Middle frontal gyrus (tissue), 1 donor: ENCODE measurements at regions not wholly inside any gene's neighbourhood (a gene's known extent, or its start where the extent isn't known, plus 50 kb on each side); places are given as distances from the start of the nearest gene placed in this dataset.
A peak's percentile ranks its signal among the peaks of the same experiment; 100 is the strongest.

Experiments used
- DNase-seq: peaks from one replicate; pipeline ENCODE4 v3.0.0-alpha.2; 2015; ENCODE audit warnings: low spot score; ENCODE audit errors: extremely low spot score

DNA sequence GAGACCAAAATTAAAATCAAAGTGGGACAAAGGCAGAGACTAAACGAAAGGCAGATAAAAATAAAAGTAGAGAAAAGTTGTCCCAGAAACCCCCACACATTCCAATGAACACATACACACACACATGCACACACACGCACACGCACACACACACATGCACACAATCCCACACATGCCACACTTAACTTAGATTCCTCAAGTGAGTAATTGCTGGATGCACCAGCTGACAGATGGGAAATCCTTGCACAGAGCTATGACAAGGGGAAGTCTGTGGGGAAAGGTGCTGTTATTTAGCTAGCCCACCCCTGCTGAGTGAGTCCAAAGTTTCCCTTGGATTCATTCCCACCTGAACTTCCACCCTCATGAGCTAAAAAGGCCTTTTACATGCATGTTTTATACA lies 233.9 kb downstream of the RAB28 start:
- no peak for DNase-seq

- DNase-seq, result no peak
Observed at GRCh38 chr4:13248621-13249298, 235.4 kb downstream of the RAB28 start.

DNA sequence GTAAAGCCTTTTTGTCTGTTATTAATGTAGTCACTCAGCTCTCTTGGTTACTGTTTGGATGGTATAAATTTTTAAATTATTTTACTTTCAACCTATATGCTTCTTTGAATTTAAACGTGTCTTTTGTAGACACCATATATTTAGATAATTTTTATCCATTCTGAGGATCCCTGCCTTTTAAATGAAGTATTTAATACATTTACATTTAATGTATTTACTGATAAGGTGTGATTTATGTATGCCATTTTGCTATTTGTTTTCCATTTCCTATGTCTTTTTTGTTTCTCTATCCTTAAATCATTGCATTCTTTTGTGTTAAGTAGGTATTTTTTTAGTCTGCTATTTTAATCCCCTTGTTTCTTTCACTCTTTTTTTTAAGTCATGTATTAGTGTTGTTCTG lies 238.0 kb downstream of the RAB28 start:
- no peak for DNase-seq

DNA sequence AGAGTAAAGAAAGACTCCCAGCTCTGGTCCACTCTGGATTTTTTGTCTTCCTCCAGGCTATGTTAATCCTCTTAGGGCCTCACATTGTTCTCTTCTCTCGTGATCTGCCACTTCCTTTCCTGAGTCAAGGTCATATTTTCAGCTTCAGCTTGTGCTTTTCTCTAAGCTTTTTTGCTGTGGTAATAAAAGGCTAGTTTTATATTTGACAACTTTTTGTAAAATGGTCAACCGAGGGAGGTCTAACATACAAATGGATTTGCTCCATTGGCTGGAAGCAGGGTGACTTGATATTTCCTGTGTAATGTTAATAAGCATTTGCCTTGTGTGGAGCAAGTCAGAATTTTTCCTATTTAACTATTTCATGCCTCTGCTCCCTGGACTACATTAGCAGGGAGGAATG lies 239.7 kb downstream of the RAB28 start:
- DNase-seq, result no peak

GRCh38 chr4:13243152-13243551 lies 241.0 kb downstream of the RAB28 start:
- no peak for DNase-seq

GRCh38 chr4:13240066-13240465 lies 244.1 kb downstream of the RAB28 start:
- DNase-seq, result no peak

DNA sequence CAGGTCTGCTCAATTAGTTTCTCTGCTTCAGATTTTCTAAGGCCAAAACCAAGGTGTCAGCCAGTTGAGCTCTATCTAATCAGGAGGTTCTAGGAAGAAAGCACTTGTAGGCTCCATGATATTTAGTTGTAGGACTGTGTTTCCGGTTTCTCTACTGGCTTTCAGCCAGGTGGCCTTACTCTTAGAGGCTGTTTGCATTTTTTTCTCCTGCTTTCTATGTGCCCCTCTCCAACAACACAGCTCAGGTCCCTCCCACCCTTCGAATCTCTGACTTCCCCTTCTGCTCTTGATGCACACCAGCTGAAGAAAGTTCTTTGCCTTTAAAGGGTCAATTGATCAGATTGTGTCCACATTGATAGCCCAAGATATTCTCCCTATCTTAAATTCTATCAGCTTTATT lies 245.2 kb downstream of the RAB28 start:
- DNase-seq, result no peak

GRCh38 chr4:13236485-13236884 lies 247.7 kb downstream of the RAB28 start:
- no peak for DNase-seq

- no peak for DNase-seq
Observed at GRCh38 chr4:13233755-13234154, 250.4 kb downstream of the RAB28 start.

DNA sequence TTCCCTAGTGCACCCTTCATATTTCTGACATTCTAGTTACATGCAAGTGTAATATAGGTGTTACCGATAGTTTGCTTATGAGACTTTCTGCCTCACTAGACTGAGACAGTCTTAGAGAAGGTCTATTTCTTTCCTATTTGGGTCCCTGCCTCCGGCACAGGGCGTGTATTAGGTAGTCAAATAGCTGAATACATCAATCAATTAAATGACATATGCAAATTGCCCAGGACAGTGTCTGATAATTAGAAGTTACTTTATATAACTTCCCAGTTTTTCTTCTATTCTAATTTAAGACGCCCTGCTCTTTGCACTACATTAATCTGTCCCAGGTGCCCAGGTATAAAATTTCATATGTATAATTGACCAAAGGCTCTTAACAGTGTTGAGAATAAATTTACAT lies 264.2 kb downstream of the RAB28 start:
- DNase-seq, result no peak

GRCh38 chr4:13218326-13218958 lies 265.7 kb downstream of the RAB28 start:
- peak; percentile 37 for DNase-seq

- no peak for DNase-seq
Observed at GRCh38 chr4:13215560-13215959, 268.6 kb downstream of the RAB28 start.

DNA sequence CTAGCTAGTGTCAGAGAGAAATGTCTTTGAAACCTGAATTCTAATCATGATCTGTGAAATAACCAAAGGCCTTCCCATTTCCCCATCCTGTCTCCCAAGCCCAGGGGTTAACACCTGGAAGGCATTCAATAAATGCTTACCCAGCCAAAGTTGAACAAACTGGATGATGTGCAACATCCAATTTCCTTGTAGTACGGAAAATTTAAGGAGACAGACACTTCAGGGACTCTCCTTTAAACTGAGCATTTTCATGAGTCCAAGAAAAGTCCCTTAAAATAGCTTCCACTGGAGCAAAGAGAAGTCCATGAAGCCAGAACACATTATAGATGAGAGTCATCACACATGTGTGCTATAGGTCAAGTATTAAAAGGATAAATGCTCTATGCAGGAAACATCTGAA lies 271.2 kb downstream of the RAB28 start:
- DNase-seq, result no peak

GRCh38 chr4:13209600-13209999 lies 274.5 kb downstream of the RAB28 start:
- DNase-seq, result no peak

DNA sequence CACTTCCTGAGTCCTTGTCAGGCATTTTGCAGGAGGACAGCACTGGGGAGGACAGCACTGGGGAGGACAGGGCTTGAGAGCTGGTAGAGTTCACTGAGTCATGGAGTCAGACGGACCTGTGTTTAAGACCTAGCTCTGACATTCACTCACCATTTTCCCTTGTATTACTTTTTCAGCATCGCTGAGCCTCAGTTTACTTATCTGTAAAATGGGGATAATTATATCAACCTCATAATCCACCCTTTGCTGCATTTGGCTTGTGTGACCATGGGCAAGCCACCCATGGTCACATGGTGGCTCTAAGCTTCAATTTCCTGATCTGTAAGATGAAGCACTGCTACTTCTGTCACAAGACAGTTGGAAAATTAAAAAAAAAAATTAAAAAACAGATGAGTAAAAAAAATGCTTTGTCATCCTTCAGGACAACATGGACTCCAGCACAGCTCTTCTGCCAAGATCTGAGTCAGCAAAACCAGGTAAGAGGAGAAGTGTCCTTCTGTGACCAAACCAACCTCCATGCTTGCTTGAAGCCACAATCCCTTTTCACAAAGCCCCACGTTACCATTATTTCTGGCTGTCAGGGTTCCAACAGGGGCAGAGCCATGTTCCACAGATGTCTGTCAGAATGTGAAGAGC lies 275.5 kb downstream of the RAB28 start:
- DNase-seq, result no peak

DNA sequence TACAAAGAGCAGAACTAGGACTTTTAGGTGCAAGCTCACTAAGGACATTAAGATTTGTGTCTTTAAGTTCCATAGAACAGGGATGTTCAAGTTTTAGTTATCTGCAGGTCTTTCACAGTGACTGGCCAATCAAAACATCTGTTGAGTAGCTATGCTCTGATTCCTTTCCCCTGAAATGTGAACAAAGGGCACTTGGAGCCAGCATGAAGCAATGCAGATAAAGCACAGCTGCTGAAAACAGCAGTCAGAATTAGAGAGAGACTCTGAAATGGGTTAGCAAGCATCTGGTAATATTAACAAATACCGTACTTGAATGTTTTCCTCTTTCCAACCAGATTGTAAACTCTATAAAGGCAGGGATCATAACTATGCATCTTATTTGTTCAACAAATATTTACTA lies 276.9 kb downstream of the RAB28 start:
- DNase-seq, result no peak

- DNase-seq, result no peak
Observed at GRCh38 chr4:13203101-13203500, 281.0 kb downstream of the RAB28 start.

GRCh38 chr4:13202701-13203100 lies 281.4 kb downstream of the RAB28 start:
- DNase-seq, result no peak

- no peak for DNase-seq
Observed at GRCh38 chr4:13201241-13201640, 282.9 kb downstream of the RAB28 start.

GRCh38 chr4:13196721-13197120 lies 287.4 kb downstream of the RAB28 start:
- no peak for DNase-seq

DNA sequence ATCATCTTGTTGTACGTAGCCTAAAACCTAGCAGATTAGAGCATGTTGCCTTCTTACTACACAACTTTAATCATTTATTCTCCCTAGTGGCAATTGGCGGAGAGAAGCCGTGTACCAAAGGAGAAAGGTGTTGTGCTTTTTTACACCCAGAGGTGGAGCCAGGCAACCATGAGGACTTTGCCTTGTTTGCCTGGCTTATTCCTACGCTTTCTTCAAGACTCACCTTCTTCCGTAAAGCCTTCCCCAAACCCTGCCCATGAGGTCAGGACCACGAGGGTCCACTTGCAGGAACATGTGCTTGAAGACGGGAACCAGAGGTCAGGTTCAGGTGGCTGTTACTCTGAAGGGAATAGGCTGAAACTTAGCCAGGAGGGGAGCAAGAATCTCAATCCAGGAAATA lies 290.5 kb downstream of the RAB28 start:
- DNase-seq, result no peak

DNA sequence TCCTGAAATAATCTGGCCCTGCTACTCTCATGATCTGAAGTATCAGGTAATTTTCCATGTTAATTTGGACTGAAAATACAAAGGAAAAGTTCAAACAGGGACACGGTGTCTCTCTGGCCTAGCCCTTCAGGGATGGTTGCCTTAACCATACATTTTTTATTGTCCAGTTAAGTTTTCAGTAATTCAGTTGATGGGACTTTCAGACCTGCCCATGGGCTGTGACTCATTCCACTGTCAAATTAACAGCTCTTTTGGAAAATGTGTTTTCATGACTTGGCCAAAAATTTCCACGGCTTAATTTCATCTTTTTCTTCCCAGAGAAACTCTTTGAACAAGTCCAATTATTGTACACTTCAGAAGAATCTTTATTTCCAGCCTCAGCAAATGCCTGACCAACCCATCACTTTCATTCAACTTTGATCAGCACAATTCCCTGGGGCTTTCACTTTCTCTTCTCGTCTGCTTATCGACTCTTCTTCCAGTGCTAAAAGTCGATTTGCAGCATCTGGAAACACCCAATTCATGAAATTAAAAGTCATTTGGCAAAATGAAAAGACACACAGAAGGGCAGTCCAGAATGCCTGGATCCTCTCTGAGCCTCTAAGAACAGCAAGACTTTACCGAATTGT lies 293.9 kb downstream of the RAB28 start:
- DNase-seq, result no peak
